ENCODE measurements at regions not wholly inside any gene's neighbourhood (a gene's known extent, or its start where the extent isn't known, plus 50 kb on each side); places are given as distances from the start of the nearest gene placed in this dataset.

DNA sequence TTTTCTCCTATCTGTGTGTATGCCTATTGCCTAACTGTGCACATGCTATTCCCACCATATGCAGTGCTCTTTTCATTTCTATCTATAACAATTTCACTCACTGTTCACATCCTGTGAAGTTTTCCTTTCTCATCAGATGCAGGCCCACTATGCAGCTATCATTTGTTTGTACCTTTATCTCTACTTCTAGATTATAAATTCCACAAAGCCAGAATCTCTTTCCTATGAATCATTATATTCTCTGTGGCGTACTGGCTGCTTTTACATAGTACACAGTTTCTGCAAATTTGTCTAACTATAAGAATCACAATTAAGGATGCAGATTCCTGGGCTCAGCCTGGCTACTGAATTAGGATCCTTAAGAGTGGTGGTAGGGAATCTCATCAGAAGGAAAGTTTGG, 600.8 kb upstream of the ARRDC3 start:
- TF ChIP-seq, protein P1, sequence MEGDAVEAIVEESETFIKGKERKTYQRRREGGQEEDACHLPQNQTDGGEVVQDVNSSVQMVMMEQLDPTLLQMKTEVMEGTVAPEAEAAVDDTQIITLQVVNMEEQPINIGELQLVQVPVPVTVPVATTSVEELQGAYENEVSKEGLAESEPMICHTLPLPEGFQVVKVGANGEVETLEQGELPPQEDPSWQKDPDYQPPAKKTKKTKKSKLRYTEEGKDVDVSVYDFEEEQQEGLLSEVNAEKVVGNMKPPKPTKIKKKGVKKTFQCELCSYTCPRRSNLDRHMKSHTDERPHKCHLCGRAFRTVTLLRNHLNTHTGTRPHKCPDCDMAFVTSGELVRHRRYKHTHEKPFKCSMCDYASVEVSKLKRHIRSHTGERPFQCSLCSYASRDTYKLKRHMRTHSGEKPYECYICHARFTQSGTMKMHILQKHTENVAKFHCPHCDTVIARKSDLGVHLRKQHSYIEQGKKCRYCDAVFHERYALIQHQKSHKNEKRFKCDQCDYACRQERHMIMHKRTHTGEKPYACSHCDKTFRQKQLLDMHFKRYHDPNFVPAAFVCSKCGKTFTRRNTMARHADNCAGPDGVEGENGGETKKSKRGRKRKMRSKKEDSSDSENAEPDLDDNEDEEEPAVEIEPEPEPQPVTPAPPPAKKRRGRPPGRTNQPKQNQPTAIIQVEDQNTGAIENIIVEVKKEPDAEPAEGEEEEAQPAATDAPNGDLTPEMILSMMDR (IDR thresholded peaks at IDR 0.05 in 8 of 11, conservative IDR thresholded peaks at IDR 0.05 in 3 of 11): no peak
- no peak for TF ChIP-seq POLR2AphosphoS5 (IDR thresholded peaks at IDR 0.05)

All from spleen (tissue), 7 donors.